GM19452 (cell line): ENCODE measurements at regions not wholly inside any gene's neighbourhood (a gene's known extent, or its start where the extent isn't known, plus 50 kb on each side); places are given as distances from the start of the nearest gene placed in this dataset.
A peak's percentile ranks its signal among the peaks of the same experiment; 100 is the strongest.
"Not testable (repeated sequence)": the region's sequence is repeated elsewhere in the genome, so short reads cannot be mapped to it uniquely, and the experiment has no call there.

Experiments
- ATAC-seq: cut with Tn5 transposase; IDR thresholded peaks from one replicate; pipeline ENCODE4 v1.9.1; 2021; ENCODE audit not compliant: unreplicated experiment

- ATAC-seq, result no peak
Measured at GRCh38 chr7:156050636-156051569, 238.6 kb upstream of the SHH start.

- no peak for ATAC-seq
Measured at GRCh38 chr7:156049366-156049765, 237.1 kb upstream of the SHH start.

- ATAC-seq, result no peak
Measured at GRCh38 chr7:156046031-156046560, 233.8 kb upstream of the SHH start.

- ATAC-seq, result no peak
Measured at GRCh38 chr7:156043416-156044178, 231.3 kb upstream of the SHH start.

GRCh38 chr7:156041398-156041797, 229.1 kb upstream of the SHH start:
- ATAC-seq, result no peak

GRCh38 chr7:156039971-156040677, 227.9 kb upstream of the SHH start:
- no peak for ATAC-seq

- ATAC-seq, result no peak
Measured at GRCh38 chr7:156039194-156039593, 226.9 kb upstream of the SHH start.

- ATAC-seq, result no peak
Measured at GRCh38 chr7:156038345-156038744, 226.1 kb upstream of the SHH start.

GRCh38 chr7:156036153-156036552, 223.9 kb upstream of the SHH start:
- ATAC-seq, result no peak

GRCh38 chr7:156035387-156035786, 223.1 kb upstream of the SHH start:
- not testable (repeated sequence) for ATAC-seq

- ATAC-seq, result peak; percentile 64
Measured at GRCh38 chr7:156034397-156034796, 222.1 kb upstream of the SHH start.

- ATAC-seq, result no peak
Measured at GRCh38 chr7:156032973-156033372, 220.7 kb upstream of the SHH start.

GRCh38 chr7:156031679-156032478, 219.6 kb upstream of the SHH start:
- ATAC-seq, result no peak

GRCh38 chr7:156029460-156030007, 217.3 kb upstream of the SHH start:
- ATAC-seq, result no peak

GRCh38 chr7:156028521-156028920, 216.3 kb upstream of the SHH start:
- ATAC-seq, result no peak

- no peak for ATAC-seq
Measured at GRCh38 chr7:156027821-156028220, 215.6 kb upstream of the SHH start.

GRCh38 chr7:156026603-156027002, 214.3 kb upstream of the SHH start:
- no peak for ATAC-seq

GRCh38 chr7:156026076-156026600, 213.9 kb upstream of the SHH start:
- no peak for ATAC-seq

GRCh38 chr7:156025675-156026074, 213.4 kb upstream of the SHH start:
- no peak for ATAC-seq

GRCh38 chr7:156024201-156024600, 211.9 kb upstream of the SHH start:
- no peak for ATAC-seq
